NCI-H1092 treated with DMSO at 0.1 percent for 48 hours (cell line): ENCODE measurements at regions not wholly inside any gene's neighbourhood (a gene's known extent, or its start where the extent isn't known, plus 50 kb on each side); places are given as distances from the start of the nearest gene placed in this dataset.

Experiments
- DNase-seq: peaks from one replicate; lab custom pipeline; 2025; lab: John Stamatoyannopoulos, UW

DNA sequence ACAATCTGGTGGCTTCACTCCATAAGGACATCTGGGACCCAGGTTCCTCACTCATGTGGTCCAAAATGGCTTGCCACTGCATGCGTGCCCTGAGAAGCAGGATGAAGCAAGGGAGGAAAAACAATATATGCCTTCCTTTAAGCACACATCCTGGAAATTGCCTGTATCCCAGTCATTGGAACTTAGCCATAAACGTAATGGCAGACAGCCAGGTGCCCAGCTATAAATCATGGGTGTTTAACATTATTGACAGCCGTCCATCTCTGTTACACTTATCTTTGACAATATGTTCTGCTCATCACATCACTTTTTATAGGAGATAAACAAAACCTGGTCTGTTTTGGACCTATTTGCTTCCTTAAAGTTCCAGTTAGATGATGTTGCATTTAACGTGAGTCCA is 181.0 kb downstream of the AASDH start:
- DNase-seq, result no peak

DNA sequence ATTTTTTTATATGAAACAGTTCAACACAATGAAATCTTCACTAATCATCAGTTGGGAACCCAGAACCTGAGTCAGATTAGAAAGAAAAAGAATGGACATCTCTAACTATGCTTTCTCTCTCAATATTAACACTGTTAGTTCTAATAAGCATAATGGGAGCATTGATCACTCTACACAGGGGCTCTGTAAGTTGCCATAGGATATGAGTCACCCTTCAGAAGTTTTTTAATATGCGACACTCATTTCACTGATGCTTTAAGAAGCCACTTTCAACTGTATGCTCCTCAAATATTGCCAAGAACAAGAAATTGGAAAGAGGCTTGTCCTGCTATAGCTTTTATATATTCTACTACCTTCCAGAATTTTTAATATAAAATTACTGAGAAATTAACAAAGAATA is 187.0 kb downstream of the AASDH start:
- no peak for DNase-seq

DNA sequence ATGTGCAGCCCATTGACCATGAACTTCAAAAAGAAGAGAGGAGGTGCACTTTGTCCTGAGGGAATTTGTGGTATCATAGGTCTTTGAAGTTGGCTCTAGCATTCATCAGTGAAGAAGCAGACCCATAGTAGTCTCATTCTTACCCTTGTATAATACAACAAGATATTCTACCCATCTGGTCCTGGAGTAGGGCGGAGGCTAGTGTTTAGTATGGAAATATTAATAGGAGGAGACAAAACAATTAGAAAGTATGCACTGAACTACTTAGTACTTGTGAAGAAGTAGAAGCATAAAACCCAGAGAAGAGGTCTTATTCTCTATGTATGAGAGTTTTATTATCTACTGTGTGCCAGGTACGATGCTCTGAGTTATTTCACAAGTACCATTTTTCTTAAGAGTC is 189.0 kb downstream of the AASDH start:
- DNase-seq, result no peak

DNA sequence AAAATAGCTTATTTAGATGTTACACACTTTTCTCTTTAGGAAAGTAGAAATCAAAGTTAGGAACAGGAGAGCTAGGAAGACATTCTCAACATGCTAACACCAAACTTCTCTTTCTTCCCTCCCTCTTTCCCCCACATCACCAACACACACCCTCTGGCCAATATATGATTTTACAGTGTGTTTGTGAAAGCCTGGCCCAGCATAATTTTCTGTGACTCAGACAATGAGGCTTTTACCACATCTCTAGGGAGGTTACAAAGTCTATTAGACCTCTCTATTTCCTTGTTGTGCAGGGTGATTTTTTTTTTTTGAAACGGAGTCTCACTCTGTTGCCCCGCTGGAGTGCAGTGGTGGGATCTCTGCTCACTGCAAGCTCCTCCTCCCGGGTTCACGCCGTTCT is 189.9 kb downstream of the AASDH start:
- no peak for DNase-seq

DNA sequence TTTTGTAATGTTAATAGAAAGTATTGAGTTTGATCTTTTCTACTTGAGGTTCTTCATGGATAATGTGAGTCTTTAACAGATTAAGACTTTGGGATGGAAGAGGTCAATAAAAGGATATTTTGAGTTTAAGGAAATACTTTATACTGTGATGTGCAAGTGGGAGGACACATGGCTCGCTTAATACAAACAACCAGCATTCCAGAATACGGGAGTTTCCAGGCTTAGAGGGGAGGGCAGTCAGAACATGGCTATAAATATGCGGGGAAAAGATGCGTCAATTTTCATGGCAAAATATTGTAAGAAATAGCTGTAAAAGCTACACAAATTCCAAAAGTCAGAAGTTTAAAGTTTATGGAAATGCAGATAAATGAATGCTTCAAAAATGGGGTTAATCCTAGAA is 192.3 kb downstream of the AASDH start:
- DNase-seq, result no peak

DNA sequence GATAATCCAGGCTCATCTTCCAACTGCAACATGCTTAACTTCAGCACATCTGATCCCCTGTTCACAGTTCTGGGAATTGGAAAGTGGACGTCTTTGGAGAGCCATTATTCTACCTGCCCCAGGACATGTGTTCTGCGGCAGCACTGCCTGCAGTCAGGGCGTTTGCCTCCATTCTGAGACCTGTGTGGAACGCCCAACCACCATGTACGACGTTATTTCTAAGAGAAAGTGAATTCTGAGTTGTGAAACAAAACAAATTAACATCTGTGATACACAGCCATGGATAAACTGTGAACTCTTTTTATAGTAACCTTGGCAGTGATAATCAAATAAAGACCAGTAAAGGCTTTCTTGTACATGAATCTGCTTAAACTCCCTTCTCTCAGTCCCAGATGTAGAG is 195.8 kb downstream of the AASDH start:
- no peak for DNase-seq

DNA sequence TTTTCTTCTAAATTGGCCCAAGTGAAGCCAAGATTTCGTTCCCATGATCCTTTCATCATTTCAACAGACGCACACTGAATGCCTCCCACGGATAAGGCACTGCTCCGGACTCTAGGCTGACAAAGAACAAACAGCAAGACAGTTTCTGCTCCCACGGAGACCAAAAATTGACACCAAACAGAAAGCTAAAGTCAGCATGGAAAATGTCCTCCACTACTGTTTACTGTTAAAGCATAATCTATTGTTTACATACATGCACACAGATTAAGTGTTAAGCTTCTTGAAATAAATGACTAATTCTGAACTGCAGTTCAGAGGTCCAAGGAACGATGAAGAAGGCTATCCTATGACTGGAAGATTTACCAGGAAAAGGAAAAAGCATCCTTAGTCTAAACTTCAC is 199.6 kb downstream of the AASDH start:
- DNase-seq, result no peak

DNA sequence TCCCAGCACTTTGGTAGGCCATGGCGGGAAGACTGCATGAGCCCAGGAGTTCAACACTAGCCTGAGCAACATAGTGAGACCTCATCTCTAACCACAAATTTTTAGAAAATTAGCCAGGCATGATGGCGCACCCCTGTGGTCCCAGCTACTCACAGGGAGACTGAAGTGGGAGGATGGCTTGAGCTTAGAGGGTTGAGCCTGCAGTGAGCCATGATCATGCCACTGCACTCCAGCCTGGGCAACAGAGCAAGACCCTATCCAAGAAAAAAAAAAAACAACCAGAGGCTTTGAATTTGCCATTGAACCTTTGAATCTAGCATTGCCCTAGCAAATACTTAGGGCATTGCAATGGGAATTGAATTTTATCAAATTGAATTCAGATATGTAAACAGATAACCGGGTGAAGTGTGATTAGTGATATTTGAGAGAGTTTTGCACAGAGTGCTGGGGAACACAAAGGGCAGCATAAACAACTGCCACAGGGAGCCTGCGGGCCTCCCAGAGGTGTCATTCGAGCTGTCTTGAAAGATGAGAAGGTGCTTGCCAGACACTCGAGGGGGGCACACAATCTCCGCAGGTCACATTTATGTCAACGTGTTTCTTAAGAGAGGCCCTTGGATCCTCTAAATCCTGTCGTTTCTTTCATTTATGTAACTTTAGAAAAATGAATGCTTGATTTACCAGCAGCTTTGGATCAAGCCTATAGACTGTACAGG is 200.3 kb downstream of the AASDH start:
- DNase-seq, result no peak

DNA sequence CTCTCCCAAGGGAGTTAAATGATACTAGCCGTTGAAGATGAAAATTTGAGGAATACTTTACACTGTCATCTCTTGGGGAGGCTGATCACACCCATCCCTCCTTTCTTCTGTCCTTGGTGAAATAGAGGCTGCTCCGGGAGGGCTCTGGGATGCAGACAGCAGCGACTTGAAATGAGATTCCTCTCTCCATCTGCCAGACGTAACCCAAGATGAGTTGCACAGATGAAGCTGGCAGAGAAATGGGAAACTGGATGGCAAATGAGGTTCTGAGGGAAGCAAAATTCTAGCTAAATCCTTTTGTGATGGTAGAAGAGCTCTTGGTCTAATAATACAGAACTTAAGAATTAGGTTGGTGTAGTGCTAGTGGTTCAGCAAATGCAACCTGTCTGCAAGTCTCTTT is 201.4 kb downstream of the AASDH start:
- DNase-seq, result no peak

DNA sequence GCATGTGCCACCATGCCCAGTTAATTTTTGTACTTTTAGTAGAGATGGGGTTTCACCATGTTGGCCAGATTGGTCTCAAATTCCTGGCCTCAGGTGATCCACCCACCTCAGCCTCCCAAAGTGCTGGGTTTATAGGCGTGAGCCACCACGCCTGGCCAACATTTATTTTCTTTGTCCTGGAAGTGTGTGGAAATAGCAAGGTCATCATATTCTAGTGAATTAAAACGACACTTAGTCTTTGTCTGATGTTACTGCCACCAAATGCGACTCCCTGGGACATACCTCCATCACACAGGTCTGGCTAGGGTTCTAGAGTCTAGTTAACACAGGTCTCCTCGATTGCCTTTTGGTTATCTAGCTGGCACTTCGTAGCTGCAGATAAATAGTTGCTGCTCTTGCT is 203.1 kb downstream of the AASDH start:
- no peak for DNase-seq

DNA sequence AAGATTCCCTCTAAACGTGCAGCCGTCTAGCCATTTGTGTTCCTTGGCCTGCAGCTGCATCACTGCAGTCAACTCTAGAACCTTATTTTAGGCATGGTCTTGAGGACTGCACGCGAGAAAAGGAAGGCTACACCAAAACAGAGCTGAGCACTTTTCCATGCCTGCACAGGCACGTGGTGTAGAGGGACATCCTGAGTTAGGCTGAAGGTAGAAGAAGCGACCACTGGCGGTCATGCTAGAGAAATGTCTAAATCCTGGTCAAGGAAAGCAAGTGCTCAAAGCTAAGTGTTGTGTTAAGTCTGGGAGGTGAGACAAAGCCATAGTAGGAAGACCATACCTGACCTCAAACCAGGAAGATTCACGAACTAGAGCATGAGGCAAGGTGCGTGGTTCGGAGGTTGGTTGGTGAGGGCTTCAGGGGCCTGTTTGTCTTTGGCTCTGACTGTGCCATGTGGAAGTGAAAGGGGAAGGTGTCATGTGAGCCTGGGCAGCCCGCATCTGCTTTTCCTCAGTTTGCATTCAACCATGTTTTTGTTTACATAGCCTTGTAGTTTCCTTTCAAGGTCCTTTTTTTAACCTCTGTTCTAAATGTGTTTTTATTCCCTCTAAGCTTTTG is 203.8 kb downstream of the AASDH start:
- DNase-seq, result no peak

DNA sequence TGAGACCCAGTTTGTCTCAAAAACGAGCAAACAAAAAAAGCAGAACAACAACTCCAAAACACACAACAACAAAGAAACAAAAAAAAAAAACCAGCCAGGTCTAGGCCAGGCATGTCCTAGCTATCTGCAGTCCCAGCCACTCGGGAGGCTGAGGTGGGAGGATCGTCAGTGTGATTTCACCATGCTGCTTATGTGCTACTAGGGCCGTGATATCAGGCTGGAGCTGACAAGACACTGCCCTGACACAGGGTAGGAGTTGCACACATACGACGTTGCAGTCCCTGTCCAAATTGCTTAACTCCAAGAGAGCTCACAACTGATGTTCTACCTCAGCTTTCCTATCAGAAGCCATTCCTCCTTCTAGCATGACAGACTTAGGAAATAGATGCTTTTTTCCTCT is 204.9 kb downstream of the AASDH start:
- DNase-seq, result no peak

DNA sequence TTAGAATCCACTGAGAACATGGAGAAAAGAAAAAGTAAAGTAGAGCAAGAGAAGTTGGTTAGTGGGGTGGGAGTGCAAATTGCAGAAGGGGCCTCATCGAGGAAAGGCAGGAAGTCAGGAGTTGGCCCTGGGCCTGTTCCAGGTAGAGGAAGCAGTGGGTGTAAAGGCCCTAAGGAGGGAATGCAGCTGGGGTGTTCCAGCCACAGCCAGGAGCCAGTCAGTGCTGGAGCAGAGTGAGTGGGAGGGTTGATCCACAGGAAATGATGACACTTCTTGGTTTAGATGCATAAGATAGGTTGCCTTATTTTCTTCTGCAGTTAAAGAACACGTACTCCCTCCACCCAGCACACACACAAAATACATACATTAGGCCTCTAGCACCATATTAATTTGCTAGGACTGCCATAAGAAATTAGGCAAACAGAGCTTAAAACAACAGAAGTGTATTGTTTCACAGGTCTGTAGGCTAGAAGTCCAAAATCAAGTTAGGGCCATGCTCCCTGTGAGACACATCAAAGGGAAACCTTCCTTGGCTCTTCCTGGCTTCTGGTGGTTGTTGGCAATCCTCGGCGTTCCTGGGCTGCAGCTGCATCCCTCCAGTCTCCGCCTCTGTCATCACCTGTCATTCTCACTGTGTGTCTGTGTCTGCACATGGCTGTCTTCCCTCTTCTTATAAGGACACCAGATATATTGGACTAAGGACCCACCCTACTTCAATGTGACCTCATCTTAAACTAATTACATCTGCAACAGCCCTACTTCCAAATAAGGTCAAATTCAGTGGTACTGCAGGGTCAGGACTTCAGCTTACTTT is 205.9 kb downstream of the AASDH start:
- DNase-seq, result no peak

DNA sequence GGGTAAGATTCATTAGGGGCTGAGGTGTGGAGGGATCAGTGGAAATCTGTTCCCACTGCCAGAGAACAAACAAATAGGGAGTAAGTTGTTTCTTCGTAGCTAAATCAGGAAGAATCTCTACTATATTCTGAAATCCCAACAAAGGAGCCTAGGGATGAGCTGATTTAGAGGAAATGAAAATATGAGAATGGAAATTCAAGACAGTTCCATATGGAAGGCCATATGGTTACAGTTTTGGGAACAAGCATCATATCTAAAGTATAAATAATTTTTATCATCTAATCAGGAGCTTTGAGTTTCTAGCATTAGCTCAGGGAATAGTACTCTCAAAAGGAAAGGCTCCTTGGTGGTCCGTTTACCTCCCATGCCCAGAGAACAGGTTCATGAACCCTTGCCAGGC is 218.2 kb downstream of the AASDH start:
- no peak for DNase-seq

DNA sequence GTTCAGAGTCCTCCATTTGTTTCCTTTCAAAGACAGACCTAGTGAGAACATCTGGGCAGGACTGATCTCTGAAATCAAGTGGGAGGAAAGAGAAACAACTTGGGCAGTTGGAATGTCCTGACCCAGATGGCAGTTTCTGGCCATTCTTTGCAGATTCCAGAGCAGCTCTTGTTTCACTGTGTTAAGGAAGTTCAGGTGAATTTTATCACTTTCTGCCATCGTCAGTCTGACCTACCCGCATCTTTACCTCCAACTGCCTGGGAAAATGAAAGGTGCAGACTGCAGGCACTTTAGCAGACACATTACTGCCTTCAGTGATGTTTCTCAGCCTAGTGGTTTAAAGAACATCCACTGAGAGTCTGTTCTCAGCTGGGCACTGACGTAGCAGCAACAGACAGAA is 216.2 kb downstream of the CEP135 start:
- DNase-seq, result no peak

DNA sequence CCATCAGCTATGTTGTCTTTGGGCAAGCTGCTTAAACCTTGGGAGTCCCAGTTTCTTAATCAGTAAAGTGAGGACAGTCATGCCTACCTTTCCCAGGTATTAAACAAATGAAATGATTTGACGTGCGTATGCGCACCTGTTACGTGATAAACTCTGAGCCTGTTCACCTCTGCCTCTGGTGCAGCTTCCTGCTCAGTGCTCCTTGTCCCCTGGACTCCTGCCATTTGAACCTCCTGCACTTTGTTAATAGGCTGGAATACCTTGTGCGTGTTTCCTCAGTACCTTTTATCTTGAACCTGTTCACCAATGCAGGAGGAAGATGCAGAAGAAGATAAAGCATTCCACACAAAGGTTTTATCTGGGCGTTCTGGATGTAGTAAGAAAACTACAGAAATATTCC is 211.9 kb downstream of the CEP135 start:
- DNase-seq, result no peak

DNA sequence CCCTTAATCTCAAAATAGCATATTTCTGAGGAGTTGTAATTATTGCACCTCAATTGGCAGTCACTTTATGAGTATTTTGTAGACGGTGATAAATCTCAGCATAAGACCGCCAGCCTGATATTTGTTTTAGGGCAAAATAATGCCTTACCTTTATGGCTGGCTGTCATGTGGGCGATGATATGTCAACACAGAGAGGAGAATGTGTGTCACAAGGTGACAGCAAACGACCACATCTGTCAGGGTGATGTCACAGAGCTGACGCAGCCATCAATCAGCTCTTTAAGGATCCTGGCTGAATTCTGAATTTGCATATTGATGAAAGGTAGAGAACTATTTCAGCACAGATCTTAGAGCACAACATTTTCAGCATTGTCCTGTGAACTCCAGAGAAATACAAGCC is 209.7 kb downstream of the CEP135 start:
- DNase-seq, result no peak

DNA sequence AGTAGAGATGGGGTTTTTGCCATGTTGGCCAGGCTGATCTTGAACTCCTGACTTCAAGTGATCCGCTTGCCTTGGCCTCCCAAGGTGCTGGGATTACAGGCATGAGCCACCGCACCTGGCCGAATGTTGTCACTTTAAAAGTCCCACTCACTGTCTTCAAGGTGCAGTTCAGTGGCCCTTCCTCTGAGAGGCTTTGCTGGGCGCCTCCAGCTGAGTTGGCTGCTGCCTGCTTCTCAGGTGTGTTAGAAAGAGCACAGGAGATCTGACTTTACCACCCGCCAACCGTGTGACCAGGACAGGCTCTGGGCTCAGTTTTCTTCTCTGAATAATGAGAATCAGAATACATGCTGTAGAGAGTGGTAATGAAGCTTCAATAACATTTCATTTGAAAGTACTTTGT is 207.4 kb downstream of the CEP135 start:
- DNase-seq, result no peak

DNA sequence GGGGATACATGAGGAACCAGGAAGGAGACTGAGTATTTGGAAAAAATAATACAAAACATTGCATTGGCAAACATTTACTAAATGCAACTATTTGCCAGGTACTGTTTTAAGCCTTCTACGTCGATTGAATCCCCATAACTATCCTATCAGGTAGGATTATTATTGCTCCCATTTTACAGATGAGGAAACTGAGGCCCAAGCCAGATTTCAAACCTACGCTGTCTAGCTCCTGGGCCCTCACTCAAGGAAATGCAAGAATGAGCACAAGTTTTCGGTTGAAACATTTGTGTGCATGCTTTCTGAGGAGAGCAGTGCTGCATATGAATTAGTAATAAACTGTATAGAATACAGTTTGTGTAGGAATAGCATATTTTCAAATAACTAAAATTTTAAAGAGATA is 206.7 kb downstream of the CEP135 start:
- no peak for DNase-seq

DNA sequence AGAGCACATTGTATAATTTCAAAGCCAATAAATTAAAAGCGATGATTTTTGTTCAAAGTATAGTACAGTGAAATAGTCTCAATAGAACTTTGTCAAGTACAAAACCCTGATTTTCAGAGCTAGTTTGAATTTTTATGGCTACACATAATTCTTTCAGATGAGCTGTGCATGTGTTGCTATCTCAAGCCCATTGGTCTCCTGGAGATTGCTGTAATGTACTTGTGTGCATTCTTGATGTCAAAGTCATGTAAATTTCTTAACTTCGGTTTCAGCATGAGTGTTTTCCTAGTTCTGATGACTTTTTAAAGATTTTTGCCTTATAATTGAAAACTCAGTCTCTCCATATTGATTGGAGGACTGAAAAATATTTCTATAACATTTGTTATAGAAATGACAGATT is 200.8 kb downstream of the CEP135 start:
- DNase-seq, result no peak

DNA sequence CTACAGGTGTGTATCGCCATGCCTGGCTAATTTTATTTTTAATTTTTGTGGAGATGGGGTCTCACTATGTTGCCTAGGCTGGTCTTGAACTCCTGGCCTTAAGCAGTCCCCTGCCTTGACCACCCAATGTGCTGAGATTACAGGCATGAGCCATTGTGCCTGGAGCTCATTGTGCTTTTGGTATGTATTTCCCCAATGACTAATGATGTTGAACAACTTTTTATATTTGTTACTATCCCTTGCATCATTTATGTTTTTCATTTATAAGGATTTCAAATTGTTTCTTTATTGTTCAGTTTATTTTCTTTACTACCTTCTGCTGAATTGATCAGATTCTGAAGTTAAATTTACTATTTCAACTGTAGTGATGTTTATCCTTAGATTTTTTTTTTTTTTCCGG is 199.7 kb downstream of the CEP135 start:
- no peak for DNase-seq

DNA sequence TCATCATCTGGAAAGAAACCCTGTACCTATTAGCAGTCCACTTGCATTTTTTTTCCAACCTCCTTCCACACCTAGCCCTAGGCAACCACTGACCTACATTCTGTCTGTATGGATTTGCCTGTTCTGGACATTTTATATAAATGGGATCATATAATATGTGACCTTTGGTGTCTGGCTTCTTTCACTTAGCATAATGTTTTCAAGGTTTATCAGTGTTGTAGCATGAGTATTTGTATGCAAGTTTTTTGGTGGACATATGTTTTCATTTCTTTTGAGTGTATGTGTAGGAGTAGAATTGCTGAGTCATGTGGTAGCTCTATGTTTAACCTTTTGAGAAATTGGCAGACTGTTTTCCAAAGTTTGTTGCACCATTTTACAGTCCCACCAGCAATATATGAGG is 198.6 kb downstream of the CEP135 start:
- no peak for DNase-seq

DNA sequence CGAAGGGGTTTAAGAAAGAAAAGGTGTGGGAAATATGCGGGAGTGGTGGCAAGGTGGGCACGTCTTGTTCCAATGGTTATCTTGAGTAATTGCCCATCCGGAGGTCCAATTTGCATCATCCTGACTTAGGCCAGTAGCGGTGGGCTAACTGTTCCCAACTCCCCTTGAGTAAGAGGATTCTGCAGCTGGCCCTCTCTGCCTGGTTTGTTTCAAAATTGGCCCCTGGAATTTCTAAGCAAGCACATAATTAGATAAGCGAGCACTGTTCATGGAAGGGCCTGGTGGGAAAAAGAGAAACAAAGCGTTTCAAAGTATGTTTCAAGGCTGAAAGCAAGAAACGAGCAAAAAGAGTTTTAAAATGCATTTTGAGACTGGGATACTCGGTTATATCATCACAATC is 198.2 kb downstream of the CEP135 start:
- DNase-seq, result no peak
